Type B pancreatic cell (in vitro differentiated cells): ENCODE measurements at regions not wholly inside any gene's neighbourhood (a gene's known extent, or its start where the extent isn't known, plus 50 kb on each side); places are given as distances from the start of the nearest gene placed in this dataset.
"Not testable (repeated sequence)": the region's sequence is repeated elsewhere in the genome, so short reads cannot be mapped to it uniquely, and the experiment has no call there.

Experiments
- DNase-seq: peaks from one replicate; pipeline ENCODE4 v3.0.0; 2021; ENCODE audit warnings: mixed read lengths; ENCODE audit not compliant: unreplicated experiment; ENCODE audit errors: extremely low spot score
- H3K27ac Mint-ChIP-seq: 2 replicates; pipeline ENCODE4 v1.8.0; 2021; ENCODE audit warnings: mild to moderate bottlenecking, mixed read lengths
- H3K27me3 Mint-ChIP-seq: 2 replicates; pipeline ENCODE4 v1.8.0; 2021; ENCODE audit warnings: mixed read lengths
- H3K36me3 Mint-ChIP-seq: 2 replicates; pipeline ENCODE4 v1.8.0; 2021; ENCODE audit warnings: mixed read lengths
- H3K4me1 Mint-ChIP-seq: one replicate; pipeline ENCODE4 v1.8.0; 2021; ENCODE audit warnings: mixed read lengths; ENCODE audit not compliant: unreplicated experiment
- H3K4me3 Mint-ChIP-seq: 2 replicates; pipeline ENCODE4 v1.8.0; 2021; ENCODE audit warnings: mild to moderate bottlenecking, mixed read lengths
- H3K9me3 Mint-ChIP-seq: 2 replicates; pipeline ENCODE4 v1.8.0; 2021; ENCODE audit warnings: mixed read lengths
- CTCF ChIP-seq: fragments of 200-600 bp; sonication (generic); conservative IDR thresholded peaks from 2 replicates; pipeline ENCODE4 v1.5.0; 2021; ENCODE audit warnings: antibody characterized with exemption, mild to moderate bottlenecking

- Mint-ChIP-seq H3K27me3 (no peaks in the 10 kb centered on the region), H3K4me3 (no peak overlapping the region), H3K27ac (no peak overlapping the region), H3K36me3 (peaks cover 4% of the 10 kb centered on the region), H3K4me1 (peaks cover 7% of the 10 kb centered on the region), H3K9me3 (peaks cover 4% of the 10 kb centered on the region)
- DNase-seq, result no peak
- no peak for TF ChIP-seq CTCF
Observed at GRCh38 chr5:116727248-116727647, 152.6 kb upstream of the SEMA6A start.

GRCh38 chr5:116726180-116726579, 151.6 kb upstream of the SEMA6A start:
- H3K36me3 Mint-ChIP-seq, H3K9me3 Mint-ChIP-seq, H3K4me3 Mint-ChIP-seq, H3K27ac Mint-ChIP-seq, H3K27me3 Mint-ChIP-seq, DNase-seq, H3K4me1 Mint-ChIP-seq: not testable (repeated sequence)

GRCh38 chr5:116724971-116725370, 150.3 kb upstream of the SEMA6A start:
- Mint-ChIP-seq H3K9me3 (no peaks in the 10 kb centered on the region), H3K36me3 (no peaks in the 10 kb centered on the region), H3K4me3 (no peak overlapping the region), H3K27me3 (no peaks in the 10 kb centered on the region), H3K4me1 (peaks cover 3% of the 10 kb centered on the region), H3K27ac (no peak overlapping the region)
- DNase-seq, result no peak
- TF ChIP-seq CTCF, result no peak

GRCh38 chr5:116722651-116723050, 148.0 kb upstream of the SEMA6A start:
- Mint-ChIP-seq H3K27me3 (no peaks in the 10 kb centered on the region), H3K4me3 (no peak overlapping the region), H3K9me3 (no peaks in the 10 kb centered on the region), H3K36me3 (no peaks in the 10 kb centered on the region), H3K4me1 (peaks cover 3% of the 10 kb centered on the region), H3K27ac (no peak overlapping the region)
- no peak for TF ChIP-seq CTCF
- no peak for DNase-seq

- peaks cover 10% of the 10 kb centered on the region for H3K9me3 Mint-ChIP-seq
- no peak for DNase-seq
- H3K27ac Mint-ChIP-seq, result no peak overlapping the region
- H3K4me1 Mint-ChIP-seq, result no peaks in the 10 kb centered on the region
- no peaks in the 10 kb centered on the region for H3K27me3 Mint-ChIP-seq
- no peak overlapping the region for H3K4me3 Mint-ChIP-seq
- no peaks in the 10 kb centered on the region for H3K36me3 Mint-ChIP-seq
- TF ChIP-seq CTCF, result no peak
Observed at GRCh38 chr5:116719106-116719505, 144.5 kb upstream of the SEMA6A start.

GRCh38 chr5:116718317-116718716, 143.7 kb upstream of the SEMA6A start:
- TF ChIP-seq CTCF, result no peak
- H3K27ac Mint-ChIP-seq, result no peak overlapping the region
- H3K36me3 Mint-ChIP-seq, result no peaks in the 10 kb centered on the region
- DNase-seq, result no peak
- H3K9me3 Mint-ChIP-seq, result peaks cover 10% of the 10 kb centered on the region
- H3K4me1 Mint-ChIP-seq, result no peaks in the 10 kb centered on the region
- no peak overlapping the region for H3K4me3 Mint-ChIP-seq
- H3K27me3 Mint-ChIP-seq, result no peaks in the 10 kb centered on the region
